Fibroblast of skin of left biceps (primary cell): ENCODE measurements at regions not wholly inside any gene's neighbourhood (a gene's known extent, or its start where the extent isn't known, plus 50 kb on each side); places are given as distances from the start of the nearest gene placed in this dataset.

Experiments used
- DNase-seq, 2 experiments: peaks; one replicate each; pipeline ENCODE4 v3.0.0-alpha.2; 2013; ENCODE audit warnings: low read depth in 2 of 2

DNA sequence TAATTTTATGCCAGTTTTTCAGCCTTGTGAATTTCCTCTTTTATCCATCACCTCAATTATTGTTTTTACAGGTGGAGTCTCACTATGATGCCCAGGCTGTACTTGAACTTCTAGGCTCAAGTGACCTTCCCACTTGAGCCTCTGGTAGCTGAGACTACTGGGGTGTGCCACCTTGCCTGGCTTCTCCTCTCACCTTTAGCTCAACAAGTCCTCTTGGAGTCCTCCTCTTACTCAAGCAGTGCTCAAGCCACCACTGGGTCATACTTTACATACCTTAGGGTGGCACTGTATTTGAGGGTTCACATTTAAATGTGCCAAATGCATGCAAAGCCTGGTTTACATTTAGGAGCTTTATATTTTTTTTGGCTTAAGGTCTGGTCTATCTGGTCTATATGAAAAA is 350.1 kb upstream of the MCTP2 start:
- DNase-seq, result no peak

DNA sequence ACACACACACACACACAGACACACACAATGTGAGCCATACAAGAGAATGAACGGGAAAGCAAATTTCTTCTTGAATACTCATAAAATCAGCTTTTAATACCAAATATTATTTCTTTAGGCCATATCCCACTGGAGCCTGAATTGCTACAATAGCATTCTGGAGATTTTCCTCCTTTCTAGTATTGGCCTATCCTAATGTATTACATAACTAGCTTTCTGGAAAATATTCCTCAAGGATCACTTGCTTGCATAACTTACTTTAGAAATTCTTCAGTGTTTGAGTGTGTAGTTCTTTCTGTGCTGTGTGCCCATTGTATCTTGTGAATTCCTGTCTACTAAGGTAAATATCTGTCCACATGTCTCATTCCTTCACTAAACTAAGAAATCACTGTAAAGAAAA is 351.0 kb upstream of the MCTP2 start:
- DNase-seq, result no peak

DNA sequence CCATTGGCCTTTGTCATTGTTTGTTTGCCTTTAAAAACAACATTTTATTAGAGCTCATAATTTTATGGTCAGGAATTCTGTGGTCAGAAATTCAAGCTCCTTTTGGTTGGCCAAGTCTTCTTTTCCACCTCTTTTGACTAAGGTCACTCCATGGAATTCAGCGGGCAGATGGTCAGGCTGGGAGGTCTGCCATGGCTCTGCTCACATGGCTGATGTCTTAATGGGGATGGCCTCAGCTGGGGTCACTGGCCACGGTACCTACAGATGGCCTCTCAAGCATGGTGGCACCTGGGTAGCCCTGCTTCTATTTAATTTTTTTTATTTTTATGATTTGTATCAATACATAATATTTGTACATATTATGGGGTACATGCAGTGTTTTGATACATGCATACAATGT is 360.8 kb upstream of the MCTP2 start:
- DNase-seq, result no peak

DNA sequence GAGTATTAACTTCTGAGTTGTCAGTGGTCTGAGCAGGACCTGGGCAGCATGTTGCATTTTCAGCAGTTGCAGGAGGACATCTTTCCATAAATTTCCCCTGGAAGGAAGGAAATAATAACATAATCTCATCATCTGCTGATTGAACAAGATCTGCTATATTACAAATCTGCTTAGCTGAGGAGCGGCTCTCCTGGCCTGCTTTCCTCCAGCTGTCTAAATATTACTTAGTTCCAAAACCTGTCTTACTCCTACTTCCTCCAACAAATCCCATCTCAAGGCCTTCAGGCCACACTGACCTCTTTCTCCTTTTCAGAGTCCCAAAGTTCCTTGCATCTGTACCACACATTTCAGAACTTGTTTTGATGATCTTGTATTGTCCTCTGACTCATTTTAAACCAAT is 364.4 kb upstream of the MCTP2 start:
- no peak for DNase-seq

DNA sequence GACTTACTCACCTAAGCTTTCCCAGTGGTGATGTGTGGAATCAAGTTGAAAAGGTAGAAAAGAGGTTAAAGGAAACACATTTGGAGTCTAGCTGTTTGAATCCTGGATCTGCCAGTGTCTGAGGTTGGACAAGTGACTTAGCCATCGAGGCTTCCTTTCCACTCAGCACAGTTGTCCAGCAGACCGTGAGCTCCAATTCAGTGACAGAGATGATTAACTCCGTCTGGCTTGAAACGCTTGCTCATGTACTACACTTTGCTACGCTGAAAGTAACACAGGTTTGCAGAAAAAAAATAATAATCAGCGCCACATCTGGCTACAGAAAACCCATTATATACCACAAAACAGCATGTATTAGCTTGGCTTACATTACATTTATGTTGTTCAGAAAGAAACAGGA is 364.9 kb upstream of the MCTP2 start:
- DNase-seq, result no peak

DNA sequence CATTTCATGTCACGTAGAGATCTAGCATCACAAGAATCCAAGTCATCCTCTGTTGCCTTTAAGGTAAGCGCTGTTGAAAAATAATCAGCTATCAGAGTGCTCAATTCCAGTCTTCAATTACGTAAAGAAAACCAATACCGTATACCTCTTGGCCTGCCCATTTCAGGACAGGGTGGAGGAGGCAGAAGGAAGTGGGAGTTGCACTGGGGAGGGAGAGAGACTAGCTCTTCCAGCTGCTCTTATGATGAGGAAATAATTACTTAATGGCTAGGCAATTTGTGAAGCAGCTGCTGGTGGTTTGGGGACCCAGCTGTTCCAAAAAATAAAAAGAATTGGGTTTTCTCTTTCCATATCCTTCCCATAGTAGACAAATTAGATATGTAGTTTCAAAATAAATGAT is 365.8 kb upstream of the MCTP2 start:
- DNase-seq, result no peak

DNA sequence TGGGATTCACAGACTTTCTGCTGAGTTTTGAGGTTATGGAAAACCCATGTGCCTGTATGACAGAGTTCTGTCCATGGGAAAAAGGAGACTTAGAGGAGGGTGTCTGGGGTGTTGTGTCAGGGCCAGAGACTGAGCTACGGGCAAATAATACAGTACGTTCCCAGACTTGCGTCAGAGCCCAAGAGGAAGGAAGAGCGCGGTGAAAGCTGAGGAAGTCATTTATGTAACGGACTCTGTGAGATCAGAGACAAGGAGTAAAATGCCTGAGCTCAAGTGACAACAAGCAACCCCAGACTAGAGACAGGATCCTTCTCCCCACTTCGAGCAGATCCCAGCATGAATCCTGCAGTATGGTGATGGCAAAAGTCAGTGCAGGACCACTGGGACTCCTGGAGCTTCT is 368.6 kb upstream of the MCTP2 start:
- DNase-seq, result no peak

DNA sequence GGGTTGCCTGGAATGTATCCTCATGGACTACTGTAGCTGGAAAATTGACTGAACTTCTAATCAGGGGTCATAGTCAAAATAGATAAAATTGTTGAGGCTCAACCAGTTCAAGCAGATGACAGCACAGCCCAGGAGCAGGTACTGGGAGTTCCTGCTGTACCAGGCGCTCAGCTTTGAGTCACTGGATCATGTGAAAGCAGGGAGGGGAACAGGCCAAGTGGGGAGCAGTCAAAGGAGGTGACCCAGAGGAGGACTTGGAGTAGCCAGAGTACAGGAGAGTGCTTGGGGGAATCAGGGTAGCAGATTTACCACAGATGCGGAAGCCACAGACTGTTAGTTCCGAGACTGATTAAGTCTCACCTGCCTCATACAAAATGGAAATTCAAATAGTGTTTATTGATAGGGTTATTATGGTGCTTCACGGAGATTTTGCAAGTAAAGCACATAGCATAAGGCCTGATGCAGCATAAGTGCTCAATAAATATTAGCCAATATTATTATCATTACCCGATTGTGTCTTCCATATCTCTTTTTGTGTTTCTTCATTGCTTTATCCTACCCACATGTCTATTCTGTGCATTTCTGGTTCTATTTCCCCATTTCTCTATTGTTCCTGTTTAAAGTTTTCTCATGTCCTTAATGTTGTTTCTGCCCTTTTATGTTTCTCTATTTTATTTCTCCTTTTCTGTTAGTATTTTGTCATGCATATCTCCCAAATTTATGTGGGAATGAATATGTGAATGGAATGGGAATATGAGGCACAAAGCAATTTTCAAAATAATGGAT is 369.2 kb upstream of the MCTP2 start:
- no peak for DNase-seq

DNA sequence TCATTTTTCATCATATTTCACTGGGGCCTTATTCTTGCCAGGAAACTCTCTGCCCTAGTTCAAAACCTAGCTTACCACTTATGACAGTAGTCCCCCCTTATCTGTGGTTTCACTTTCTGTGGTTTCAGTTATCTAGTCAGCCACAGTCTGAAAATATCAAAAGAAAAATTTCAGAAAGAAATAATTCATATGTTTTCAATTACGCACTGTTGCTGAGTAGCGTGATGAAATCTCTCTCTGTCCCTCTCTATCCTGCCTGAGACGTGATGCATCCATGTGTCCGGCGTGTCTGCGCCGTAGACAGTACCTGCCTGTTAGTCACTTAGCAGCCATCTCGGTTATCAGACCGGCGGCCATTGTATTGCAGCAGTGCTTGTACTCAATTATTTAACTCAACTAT is 369.9 kb upstream of the MCTP2 start:
- DNase-seq, result peak; percentile 54 to 65

DNA sequence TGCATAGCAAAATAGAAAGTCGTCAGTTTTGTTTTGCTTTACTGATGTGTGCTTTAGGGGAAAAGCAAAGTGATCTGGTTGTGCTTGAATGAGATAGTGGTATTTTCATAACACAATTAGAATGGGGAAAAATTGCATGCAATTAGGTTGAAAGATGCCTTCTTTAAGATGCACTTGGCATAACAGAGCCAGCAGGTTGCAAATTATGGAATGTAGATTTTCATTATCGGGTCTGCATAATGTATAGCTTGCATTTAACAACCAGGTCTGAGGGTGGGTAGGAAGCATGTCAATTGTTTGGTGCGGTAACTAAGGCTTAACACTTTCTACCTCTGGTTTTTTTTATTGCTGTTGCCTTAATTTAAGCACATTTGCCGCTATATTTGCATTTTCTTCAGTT is 370.7 kb upstream of the MCTP2 start:
- DNase-seq, result no peak

DNA sequence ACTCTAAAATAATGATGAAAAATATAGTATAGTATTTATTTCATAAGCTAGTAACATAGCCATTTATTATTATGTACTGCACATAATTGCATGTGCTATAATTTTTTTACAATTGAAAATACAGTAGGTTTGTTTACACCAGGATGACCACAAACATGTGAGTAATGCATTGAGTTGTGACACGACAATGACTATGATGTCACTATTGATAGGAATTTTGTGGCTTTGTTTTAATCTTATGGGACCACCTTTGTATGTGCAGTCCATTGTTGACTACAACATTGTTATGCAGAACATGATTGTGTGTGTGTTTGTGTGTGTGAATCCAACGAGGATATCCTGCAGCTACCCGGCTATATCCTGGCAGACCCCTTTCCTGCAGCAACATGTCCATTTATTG is 372.2 kb upstream of the MCTP2 start:
- no peak for DNase-seq

DNA sequence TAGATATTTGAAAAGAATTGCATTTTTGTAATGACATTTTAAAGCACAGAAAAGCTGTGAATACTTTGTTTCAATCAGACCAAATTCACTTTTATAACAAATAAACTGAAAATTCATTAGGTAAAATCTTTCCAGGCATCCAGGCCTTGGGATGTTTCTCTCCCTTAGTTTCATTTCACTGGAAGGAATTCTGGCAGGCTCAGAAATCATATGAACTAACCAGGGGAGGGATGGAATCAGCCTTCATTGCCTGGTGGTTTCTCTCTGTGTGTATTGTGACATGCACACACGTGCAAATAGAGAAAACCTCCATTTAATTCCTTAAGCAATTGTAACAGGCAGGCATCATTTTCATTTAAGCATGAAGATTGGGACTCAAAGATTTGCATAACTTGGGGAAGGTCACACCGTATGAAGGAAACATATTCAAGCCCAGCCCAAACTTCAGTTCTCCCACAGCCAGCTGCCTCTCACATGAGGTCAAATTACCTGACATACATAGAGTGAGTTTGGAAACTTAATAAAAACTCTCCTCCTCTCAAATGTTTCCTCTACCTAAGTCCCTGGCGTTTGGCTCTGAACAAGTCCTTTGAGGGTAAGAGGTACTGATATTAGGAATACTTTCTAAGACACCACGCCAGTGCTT is 376.1 kb upstream of the MCTP2 start:
- DNase-seq, result no peak

DNA sequence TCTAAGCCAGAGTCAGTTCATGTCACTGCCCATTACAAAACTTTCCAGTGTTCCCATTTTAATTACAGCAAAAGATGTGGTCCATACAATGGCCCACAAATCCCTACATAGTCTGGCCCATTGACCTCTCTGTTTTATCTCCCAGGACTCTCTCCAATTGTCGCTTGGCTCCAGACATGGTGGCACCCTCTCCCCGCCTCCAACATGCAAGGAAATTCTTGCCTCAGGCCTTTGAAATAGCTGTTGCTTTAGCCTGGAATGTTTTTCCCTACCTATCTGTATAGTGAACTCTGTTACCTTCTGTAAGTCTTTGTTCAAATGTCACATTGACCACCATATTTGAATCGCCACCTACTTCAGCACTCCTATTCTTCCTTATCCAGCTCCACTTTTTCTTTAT is 377.3 kb upstream of the MCTP2 start:
- no peak for DNase-seq

DNA sequence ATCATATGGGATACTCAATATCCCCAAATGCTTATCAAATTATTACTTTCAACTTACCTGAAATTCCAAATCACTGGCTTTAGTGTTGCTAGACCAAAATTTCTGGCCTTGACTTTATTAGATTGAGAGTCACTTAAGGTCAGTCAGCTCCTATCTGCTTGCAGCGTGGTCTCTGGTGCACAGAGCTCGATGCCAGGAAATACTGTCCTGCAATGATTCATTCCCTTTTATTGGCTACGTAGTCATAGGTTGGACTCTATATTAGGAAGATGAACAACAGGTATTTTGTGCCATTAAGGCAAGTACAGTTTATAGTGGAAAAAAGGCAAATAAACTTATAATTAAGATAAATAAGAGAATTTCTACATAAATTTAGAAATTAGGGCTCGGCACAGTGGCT is 378.6 kb upstream of the MCTP2 start:
- DNase-seq, result no peak

DNA sequence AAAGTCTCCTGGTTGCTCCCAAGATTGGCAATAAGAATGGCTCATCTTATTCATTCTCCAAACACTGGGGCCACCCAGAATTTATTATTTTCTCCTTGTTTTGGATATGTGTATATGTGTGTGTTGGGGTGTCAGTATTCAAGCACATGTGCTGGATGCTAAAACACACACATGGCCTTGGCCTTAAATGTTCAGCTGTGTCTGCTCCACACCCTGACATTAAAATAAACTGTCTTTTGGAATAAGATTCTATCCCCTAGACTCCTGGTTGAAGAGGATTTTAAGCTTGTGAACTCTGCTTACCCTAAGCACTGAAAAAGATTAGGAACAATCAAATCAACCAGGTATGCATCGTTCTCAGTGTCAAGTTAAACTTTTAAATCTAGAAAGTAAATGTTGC is 382.9 kb upstream of the MCTP2 start:
- DNase-seq, result no peak

DNA sequence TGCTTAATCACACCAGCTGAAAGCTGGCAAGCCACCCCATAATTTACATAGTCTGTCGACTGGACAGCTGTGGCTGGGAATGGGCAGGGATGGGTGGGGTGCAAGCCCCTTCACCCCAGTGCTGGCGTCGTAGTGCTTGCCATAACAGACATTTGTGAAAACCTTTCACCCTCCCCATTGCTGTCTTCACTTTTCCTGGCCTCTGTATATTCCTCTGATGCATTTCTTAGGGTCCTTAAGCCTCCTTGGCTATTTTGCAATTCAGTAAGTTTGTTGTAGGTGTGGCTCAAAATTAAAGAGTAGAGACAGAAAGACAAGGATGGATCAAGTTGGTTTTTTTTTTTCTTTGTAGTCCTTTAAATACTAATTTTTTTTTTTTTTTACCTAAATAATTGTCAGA is 383.3 kb upstream of the MCTP2 start:
- DNase-seq, result no peak

DNA sequence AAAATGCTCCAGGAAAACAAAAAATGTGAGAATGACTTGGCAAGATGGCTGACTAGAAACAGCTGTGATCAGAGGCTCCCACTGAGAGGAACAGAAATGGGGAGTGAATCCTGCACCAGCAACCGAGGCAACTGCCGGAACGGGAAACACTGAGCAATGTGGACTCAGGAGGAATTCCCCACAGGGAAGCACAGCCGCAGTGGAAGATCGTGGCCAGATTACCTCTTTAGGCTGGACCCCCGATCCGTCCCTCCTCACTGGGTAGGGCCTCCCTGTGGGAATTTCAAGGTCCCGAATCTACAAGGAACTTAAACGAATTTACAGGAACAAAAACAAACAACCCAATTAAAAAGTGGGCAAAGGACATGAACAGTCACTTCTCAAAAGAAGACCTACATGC is 385.2 kb upstream of the MCTP2 start:
- DNase-seq, result no peak

DNA sequence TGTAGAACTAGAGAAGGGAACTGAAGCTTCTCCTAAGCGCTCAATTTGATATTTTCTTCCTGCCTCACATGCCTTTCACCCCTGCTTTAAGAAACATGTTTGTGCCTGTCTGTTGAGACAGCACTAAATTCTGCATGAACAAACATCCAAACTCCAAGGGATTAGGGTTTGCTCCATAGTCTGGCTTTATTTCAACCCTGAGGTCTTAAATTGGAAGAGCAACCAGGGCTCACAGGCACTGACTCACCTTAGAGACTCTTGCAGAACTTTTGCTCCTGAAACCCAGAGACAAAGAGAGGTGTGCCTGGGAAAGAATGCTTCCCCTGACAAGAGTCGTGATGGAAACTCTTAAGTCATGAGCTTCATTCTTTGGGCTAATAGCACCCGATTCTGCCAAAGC is 393.9 kb upstream of the MCTP2 start:
- no peak for DNase-seq

DNA sequence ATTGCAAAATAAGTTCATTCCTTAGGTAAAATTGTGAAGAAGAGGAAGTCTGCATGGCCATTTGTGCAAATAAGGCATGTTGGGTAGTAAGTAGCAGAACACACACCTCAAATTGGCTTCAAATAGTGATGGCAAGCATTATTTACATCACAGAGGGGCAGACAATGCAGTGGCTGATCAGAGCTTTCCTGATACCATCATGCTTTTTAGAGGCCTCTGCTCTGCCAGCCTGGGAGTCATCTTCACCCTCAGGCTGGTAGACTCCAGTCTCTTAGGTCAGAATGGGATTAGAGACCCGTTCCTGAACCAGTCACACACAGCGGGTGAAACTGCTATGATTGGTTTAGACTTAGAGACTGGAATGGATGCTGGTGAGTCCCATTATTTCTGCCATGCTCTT is 396.0 kb upstream of the MCTP2 start:
- DNase-seq, result no peak

DNA sequence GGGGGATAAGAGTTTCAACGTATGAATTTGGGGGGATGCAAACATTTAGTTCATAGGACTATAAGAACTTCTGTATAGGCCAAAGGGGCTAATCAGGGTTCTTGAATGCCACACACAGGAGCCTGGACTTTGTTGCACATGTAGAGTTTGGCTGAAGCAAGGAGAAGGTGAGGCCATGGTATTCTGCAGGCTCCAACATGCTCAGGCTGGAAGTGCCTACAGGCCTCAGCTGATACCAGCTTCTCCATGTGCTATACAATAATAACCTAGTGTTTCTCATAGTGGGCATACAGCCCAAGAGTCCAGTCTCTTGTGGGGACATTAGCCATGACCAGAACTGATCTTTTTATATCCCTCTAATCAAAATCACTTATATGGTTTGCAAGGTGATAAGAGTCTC is 399.7 kb upstream of the MCTP2 start:
- no peak for DNase-seq

DNA sequence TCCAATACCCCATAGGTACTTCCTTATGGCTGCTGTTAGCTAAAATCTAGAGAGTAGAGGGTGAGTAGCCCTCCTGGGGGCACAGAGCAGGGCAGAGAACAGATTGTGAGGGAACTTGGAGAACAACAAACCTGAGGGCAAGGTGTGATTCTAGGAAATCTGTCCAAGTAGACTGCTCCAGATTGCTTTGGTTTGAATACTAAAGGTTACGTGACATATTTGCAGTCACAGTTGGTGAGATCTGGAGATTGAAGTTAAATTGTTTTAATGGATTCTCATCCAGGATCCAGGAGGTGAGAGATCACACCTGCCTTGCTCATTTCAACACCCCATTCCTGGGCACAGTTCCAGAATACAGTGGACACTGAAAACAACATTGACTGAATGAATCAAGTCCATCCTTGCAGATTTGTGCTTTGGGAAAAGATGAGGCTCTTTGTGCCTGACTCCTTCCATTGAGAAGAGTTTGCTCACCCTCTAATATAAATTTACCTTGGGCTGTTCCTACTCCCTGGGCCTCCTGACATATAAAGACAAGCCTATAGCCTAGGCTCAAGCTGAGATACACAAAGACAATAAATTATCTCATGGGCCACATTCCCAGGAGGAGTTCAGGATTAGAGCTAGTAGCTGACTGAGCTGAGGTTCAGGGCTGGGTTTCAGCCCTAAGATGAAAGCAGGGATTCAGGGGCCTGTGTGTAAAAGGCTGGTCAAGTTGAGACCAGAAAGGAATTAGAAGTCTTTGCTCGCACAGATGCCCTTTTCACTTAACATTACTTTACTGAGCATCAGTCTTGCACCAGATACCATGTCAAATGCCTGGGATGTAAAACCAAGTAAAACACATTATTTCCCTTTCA is 400.9 kb upstream of the MCTP2 start:
- no peak for DNase-seq

DNA sequence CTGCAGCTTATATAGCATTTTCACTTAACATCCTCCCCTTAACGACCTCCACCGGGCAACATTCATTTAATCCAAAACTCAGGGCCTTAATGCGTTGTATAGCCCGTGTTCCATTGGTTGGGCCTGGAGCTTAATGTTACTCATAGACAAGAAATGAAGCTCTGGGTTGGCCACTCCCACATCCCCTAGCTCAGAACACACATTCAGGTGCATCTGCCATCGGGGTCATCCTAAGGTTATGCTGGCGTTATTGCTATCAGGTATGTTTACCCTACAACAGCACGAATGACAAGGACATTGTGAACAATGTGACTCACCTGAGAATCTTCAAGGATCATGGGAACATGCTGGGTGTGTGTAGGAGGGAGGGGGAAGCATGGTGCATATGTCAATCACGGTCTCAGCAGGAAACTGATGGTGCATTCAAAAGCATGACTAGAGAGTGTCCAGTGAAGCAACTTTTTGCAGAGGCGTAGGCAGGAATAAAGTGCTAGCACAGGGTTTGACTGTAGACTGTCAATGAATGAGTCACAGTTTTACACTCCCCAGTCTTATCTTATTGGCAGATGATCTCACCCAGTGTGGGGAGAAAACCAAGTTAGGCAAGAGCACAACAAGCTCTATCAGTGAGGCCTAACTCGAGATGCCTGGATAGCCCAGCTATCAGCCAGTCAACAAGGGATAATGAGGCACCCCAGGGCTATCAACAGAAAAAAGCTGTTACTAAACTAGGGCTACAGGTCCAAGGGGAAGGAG is 402.1 kb upstream of the MCTP2 start:
- DNase-seq, result peak; percentile 82 to 86
